Eye (tissue), 1 donor: ENCODE measurements at regions not wholly inside any gene's neighbourhood (a gene's known extent, or its start where the extent isn't known, plus 50 kb on each side); places are given as distances from the start of the nearest gene placed in this dataset.

Experiments
- DNase-seq: peaks from one replicate; pipeline ENCODE4 v3.0.0-alpha.2; 2015

DNA sequence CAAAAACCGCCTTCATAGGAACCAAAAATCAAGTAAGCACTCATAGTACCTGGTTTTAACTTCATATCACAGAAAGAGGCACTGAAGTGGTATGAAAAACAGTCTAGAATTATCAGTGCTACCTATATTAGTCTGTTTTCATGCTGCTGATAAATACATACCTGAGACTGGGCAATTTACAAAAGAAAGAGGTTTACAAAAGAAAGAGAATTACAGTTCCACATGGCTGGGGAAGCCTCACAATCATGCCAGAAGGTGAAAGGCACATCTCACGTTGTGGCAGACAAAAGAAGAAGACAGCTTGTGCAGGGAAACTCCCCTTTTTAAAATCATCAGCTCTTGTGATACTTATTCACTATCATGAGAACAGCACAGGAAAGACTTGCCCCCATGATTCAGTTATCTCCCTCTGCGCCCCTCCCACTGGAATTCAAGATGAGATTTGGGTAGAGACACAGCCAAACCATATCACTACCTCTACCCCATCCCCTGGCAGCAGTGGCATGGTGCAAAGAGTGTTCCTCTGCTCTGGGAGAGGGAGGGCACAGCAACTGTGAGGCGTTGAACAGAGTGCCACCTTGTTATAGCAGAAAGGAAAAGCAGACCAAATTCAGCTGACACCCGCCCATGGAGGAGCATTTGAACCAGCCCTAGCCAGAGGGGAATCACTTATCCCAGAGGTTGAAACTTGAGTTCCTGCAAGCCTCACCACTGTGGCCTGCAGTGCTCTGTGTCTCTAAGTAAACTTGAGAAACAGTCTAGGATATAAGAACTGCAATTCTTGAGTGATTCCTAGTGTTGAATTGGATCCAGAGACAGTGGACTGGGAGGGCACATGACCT is 61.9 kb upstream of the PTPRZ1 start:
- DNase-seq: no peak

DNA sequence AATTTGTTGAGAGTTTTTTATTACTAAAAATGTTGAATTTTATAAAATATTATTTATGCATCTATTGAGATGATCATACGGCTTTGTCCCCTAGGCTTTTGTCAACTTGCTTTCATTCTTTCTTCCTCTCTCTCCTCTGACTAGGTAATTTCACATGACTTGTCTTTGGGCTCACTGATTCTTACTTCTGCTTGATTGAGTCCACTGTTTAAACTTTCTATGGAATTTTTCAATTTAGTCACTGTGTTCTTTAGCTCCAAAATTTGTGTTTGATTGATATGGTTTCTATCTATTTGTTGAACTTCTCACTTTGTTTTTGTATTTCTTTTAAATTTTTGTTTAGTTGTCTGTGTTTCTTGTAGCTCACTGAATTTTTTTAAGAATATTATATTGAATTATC is 65.9 kb upstream of the PTPRZ1 start:
- no peak for DNase-seq

DNA sequence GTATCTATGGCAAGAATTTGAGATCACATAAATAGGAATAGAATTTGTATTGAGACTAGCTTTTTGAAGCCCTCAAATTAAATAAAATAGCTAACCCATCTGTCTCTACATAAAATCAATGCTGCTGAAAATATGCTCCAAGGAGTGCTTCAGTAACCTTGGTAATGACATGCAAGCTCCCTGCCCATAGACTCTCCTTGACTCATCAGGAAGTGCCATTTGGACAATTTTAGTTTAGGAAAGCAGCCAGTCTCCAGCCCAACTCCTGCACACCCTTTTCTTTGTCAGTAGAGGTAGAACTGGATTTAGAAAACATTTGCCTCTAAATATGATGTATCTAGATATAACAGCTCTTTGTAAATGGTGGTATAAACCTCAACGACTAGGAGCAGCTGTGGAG is 69.9 kb upstream of the PTPRZ1 start:
- no peak for DNase-seq

DNA sequence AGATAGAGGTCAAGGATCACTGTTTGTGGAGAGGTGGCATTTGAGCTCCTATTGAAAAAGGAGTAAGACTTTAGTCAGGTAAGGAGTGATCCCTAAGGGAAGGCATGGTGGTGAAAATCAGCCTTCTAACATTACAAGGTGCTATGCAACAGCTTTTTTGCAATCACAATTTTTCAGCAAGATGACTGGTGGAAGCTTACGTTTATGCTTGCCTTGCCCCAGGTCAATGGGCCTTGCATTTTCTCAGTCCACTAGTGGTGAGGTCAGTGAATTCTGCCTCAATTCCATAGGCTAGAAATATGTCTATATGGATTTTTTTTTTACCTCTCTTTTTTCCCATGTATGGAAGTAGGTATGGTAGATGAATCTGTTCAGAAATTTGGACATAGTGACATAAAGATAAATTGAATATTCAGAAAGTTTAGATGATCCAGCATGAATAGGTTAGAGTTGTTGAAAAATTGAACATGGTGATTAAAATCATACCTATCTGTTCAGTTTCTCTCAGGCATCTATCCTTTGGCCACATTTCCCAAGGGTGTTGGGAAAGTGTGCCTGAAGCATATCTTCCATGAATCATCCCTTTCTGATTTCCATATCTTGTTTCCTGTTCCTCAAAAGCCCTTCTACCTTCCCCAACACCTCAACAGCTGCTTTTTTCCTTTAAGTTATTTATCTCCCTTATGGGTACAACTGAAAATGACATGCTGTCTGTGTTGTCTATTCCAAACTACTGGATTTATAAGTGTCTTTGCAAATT is 71.9 kb upstream of the PTPRZ1 start:
- no peak for DNase-seq

DNA sequence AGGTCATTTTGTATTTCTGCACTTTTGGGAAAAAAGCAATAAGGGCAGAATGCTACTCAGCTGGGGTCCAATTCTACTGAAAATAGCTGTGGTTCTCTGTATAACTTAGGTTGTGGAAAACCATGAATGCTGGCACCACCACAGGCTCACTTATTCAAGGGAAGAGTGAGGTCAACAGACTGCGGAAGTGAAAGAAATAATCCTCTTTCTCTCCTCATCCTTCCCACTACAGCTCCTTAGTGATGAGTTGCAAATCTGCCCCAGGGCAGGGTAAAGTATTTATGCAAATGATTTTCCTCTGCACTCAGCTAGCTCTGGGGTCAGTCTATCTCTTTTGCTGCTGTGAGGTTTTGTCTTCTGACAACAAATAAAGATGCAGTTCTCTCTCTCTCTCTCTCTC is 74.1 kb upstream of the PTPRZ1 start:
- DNase-seq: peak; percentile 40

DNA sequence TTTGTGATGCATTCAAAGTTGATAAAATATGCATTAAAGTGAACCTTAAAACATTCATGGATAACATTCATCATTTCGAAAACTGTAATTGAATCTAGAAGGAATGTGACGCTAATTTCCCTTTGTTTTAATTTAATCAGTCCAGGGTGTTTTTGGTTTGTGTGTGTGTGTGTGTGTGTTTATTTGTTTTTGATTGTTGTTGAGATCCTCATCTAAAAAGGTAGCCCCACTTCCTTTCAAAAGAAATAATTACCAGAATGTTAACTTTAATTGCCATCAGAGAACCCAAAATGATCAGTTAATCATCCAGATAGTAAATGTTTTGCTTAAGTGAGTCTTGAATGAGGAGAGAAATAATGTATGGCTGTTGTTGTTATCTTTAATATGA is 74.5 kb upstream of the PTPRZ1 start:
- DNase-seq: no peak

DNA sequence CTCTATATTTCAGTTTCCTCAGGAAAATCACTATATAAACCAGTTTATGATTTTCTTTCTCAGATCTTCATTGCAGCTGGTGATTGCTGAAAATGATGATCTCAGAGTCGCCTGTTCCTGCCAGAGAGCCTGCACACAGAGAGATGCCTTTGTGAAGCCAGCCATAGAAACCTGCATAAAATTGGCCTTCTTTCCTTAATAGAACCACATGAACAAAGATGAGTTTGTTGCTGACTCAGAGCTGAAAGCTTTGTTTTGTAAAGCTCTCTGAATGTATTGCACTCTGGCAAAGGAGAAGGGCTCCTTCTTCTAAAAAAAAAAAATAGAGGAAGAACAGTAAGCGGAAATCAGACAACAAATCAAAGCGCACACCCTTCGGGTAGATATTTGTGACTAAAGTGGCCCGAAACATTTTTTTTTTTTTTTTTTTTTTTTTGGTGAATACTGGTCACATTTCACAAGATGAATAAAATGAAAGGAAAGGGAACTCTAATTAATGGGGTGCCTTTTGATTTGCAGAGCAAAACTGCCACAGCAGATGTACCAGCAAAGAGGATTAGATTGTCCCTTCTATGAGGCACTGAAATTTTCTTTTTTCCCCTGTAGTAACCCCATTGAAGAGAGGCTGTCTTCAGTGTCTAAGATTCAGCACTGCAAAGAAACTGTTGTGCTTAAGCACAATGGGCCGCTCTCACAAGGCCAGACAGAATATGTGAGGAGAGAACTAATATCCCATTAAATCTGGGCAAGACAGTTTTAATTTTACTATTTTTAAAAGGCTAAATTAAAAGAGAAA is 75.1 kb upstream of the PTPRZ1 start:
- peak; percentile 64 for DNase-seq

DNA sequence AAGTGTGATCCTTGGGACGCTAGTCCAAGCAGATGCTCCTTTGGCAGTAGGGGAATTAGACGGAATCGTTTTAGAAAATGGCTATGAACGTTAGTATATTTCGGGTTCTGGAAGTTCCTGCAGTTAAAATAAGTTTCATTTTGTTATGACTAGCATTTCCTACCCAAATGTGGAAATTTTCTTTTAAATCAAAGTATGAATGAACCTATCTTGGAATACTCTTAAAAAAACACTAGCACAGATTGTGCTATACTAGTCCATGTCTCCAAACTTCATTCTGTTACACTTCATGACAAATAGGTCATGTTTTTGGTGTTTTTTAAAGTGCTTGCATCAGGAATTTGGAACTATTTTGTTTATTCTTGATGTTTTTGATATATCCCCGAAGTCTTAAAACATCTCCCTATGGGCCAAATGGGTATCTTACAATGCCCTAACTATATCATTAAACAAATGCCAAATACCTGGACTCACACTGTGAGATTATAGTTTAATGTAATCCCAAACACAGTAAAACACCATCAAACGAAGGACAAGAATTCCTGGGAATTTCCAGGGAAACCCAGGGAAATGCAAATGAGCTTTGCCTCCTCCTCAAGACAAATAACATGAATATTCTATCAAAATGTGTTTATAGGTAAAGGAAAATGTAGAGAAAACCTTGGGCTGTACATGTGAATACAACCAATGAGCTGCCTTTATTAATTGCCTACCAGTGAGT is 75.9 kb upstream of the PTPRZ1 start:
- no peak for DNase-seq

DNA sequence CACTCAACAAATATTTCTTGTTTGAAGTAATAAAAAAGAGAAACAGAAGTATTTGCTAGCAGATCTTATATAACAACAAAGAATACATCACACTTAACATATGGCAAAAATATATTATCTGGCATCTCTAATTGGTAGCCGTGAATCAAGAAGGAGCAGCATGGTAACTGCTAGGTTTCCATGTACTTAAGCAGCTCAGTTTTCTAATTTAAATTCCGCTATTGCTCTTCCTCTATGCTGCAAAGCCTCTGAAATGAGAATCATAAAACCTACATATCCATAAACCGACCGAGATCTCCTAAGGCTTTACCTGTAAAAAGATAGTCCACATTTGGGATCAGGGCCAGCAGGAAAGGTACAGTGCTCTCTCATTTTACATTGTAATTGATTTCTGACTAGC is 76.6 kb upstream of the PTPRZ1 start:
- no peak for DNase-seq

DNA sequence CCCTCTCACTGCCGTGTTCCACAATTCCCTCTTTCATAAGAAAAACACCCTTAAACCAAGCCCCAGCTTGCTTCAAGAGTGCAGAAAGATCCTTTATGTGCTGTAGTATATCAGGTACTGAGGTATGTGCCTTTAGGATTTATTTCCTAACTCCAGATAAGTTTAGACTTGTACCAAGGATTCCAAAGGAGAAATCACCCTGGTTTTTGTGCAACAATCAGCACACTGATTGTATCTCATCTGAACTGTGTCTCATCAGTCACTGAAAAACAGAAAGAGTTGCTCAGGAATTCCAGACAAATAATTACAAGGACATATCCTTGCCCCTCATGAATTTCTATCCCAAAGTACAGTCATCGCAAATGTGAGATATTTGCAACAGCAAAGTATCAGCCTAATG is 77.2 kb upstream of the PTPRZ1 start:
- no peak for DNase-seq

DNA sequence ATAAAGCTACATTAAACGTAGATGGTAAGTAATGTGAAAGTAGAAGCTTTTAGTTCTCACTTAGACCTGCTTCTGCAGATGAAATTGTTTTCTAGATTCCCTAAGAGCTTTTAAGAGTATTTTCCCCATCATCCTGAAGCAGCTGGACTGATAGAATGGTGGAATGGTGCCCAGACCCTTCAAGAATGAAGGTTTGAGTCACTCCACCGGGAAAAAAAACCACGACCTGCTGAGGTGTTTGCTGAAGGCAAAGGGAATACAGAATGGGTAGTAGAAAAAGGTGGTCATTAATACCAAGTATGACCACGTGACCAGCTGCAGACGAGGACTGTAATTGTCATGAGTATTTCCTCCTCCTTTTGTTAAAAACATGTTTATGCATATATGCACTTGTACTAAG is 79.2 kb upstream of the PTPRZ1 start:
- DNase-seq: no peak

DNA sequence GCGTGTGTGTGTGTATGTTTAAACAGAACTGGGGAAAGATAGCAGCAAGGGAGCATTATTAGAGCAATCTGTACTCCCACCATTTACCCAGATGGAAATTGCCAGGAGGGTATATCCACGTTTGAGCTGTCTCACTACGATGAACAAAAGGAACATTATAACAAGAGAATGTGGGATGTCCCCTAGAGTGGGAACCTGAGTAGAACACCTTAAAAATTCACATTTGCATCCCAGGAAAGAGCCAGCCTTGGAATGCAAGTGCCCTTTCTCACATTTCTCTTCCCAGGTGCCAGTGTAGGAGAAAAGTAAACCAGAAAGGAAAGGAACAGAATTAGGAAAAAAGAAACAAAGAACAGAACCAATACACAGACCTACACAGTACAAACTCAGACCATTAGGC is 95.3 kb upstream of the PTPRZ1 start:
- no peak for DNase-seq

DNA sequence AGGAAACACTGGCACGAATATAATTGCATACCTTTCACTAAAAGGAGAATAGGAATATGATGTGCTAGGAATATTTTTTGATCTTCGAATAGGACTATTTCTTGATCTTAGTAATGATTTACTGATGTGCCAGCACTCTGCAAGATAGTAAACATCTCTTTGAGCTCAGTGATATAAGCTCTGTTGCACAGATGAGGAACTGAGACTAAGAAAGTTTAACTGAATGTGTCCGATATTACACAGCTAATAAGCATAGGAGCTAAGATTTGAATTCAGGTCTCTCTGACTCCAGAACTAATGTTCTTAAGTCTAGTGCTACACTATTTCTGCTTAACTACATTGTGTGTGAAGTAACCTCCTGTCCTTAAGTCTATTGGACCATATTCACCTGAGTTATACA is 98.4 kb upstream of the PTPRZ1 start:
- DNase-seq: no peak

DNA sequence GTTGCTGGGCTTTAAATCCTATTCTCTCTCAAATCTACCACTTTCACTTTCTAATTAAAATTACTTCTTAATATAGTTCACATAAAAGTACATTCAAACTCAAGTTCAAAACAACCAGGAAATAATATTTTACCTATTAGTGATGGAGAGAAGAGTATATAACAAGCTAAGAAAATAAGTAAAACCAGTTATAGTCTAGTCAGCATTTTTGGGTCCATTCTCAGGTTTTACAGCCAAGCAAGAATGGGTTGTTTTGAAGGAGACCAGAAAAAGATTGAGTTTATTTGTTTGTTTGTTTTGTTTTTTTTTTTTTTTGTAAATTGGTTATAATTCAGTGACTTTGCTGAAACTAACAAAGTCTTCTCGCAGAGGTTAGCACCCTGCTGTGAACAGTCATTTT is 106.3 kb upstream of the PTPRZ1 start:
- DNase-seq: no peak

DNA sequence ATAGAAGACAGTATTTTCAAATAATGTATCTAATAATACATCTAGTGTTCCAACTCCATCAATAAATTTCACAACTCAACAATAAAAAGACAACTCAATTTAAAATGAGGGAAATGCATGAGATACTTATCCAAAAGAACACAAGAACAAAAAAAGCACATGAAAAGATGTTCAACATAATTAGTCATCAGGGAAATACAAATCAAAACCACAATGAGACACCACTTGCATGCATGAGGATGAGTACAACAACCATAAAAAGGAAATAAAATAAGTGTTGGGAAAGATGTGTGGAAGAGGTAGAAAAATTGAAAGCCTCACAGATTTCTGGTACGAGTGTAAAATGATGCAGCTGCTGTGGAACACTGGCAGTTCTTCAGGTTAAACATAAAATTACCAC is 111.6 kb upstream of the PTPRZ1 start:
- DNase-seq: no peak

DNA sequence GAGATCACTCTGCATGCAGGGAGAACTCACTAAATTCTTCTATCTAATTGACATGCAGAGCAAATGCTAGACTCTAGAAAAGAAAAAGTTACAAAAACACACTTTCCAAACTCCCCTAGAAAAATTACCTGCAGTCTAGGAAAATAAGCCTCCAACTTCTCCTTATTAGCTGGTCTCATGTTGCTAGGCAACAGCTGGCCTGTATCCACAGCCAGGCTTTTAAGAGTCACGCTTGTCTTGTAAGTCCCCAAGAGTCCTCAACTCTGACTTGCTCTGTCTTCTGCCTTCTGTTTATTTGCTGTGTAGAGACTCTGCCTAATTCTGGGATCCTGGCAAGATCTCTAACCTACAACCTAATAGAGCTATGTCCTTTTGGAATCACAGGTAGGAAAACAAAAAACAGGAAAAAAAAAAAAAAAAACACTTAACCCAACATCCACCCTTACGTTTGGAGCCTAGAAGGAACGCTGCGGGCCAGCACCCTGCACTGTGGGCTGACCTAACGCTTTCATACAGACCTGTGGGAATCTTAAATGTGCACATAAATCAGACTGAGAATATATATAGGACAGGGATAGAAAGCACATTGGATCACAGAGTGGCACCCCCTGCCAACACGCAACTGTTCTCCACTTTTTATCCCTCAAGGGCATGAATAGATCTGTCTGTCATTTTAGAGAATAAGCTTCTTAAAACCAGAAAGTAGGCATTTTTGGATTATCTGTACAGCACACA is 117.0 kb upstream of the PTPRZ1 start:
- DNase-seq: peak; percentile 71

DNA sequence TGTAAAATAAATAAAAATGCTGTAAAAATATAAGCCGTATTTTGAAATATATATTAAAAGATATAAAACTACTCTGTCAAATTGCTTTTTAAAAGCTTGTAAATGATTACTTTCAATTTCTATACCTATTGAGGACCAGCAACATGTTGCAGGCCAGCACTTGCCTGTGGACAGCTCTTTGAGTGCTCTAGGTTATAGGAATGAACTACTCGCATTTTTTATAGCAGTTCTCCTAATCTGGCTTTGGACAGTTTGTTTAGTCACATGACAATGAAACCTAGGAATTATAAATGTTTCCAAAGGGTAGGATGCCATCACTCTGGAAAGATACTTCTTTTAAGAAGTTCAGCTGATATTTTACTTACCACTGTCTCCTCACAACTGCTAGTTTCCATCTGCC is 117.7 kb upstream of the PTPRZ1 start:
- DNase-seq: peak; percentile 16

DNA sequence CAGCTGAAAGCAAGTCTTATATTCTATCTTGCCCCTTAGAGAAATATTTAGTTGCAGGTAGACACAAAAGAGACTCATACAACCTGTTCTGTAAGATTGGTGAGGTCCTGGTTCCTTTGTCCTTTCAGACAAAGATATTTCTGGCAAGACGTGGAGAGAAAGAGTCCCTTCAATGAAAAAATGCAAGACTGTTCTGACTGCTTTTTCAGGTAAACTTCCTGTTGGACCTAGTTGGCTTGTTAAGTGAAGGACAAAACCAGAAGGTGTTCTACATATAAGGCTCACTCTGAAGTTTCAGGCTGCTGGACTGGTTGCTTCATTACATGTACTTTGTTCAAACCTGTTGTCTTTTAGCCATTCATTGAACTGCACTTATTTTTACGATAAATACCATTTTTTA is 119.0 kb upstream of the PTPRZ1 start:
- no peak for DNase-seq

DNA sequence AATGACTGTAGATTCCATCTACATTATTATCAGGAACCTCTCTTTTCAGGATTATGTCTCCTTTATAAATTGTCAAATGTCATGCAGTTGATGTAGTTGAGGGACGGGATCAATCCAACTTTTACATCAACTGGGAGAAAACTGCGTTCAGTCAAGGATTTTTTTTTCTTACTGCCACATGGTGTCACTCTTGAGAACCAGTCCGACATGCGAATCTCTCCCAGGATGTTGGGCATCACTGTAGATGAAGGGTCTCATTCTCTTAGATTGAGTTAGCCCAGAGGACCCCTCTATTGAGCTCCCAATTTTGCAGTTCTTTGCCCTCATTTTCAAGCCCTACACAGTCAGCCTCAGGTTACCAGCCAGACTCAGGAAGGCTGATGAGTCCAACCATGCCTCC is 120.3 kb upstream of the PTPRZ1 start:
- DNase-seq: peak; percentile 37

DNA sequence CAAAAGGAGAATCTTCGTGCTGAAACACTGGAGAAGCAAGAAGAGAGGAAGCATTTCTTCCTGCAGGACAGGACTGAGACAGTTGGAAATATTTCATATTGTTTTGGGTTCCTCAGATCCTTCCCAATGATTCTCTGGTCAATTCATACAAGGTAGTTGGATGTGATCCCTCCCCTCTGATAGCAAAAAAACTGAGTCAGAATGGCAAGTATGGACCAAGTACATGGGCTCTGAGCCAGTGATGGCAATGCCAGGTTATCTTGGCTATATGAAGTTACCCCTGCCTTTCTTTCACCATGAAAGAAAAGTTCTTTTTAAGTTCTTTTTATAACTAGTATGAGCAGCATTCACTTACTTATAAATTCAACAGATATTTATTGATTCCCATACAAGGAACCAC is 124.4 kb upstream of the PTPRZ1 start:
- no peak for DNase-seq

DNA sequence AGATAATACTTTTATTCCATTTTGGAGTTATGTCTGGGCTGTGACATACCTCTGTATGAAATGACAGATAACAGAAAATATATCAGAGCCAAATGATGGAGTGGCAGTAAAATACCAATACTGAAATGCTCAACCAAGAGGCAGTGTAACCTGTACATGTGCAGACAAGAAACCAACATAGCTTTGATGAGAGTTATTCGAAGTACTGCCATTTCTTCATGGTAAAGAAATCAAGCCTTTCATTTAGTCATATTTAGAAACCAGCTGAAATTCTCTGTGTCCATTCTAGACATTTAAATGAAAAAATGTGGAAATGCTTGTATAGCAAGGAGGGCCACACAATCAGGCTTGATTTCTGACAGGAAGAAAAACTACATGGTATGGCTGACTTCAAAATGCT is 127.1 kb upstream of the PTPRZ1 start:
- DNase-seq: no peak

DNA sequence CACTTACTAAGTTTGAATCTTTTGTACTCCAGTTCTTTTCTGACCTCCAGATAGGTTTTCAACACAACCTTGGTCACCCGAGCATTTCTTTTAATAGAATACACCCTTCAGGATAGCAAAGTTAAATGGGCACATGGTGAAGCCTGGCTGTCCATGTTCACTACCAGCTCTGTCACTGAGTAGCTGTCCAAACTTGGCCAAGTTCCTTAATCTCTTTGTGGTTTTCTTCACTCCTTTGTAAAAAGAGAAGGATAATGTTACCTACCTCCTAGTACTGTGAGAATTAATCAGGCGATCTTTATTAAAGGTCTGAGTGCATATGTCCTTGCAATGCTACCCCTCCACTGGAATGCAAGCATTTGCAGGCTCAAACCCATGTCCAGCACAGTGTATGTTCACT is 128.1 kb upstream of the PTPRZ1 start:
- no peak for DNase-seq
